ENCODE measurements at regions not wholly inside any gene's neighbourhood (a gene's known extent, or its start where the extent isn't known, plus 50 kb on each side); places are given as distances from the start of the nearest gene placed in this dataset.

GRCh38 chr2:190802626-190803209 lies 77.9 kb upstream of the GLS start:
- H4K20me1 ChIP-seq (ENCODE audit: insufficient read depth, low read length): no peaks in the 10 kb centered on the region
- FAIRE-seq: no peak
- no peaks in the 10 kb centered on the region for H3K27me3 Mint-ChIP-seq (ENCODE audit: low read depth, unreplicated experiment)
- H3K27me3 ChIP-seq (ENCODE audit: insufficient read depth, low read length): no peaks in the 10 kb centered on the region
- H3K79me2 ChIP-seq (ENCODE audit: insufficient read depth, low read length): no peaks in the 10 kb centered on the region
- no peak overlapping the region for H3K4me3 ChIP-seq (ENCODE audit: insufficient read depth, low read depth, low read length)
- no peaks in the 10 kb centered on the region for H3K9me3 ChIP-seq (ENCODE audit: insufficient read depth, low read depth, low read length)
- H3K9me3 Mint-ChIP-seq (ENCODE audit: unreplicated experiment): no peaks in the 10 kb centered on the region
- no peak overlapping the region for H3K27ac ChIP-seq (ENCODE audit: low read depth, low read length)
- H3K9ac ChIP-seq (ENCODE audit: low read length): no peak overlapping the region
- H3K4me2 ChIP-seq (ENCODE audit: low read length): no peak overlapping the region
- no peak for DNase-seq (ENCODE audit: low read depth)
- H3K4me1 Mint-ChIP-seq (ENCODE audit: low read depth, unreplicated experiment): peaks cover 5% of the 10 kb centered on the region
- no peak overlapping the region for H3K4me3 Mint-ChIP-seq (ENCODE audit: unreplicated experiment)
- peaks cover 5% of the 10 kb centered on the region for H3K4me1 ChIP-seq (ENCODE audit: insufficient read depth, low read length)
- H2AFZ ChIP-seq (ENCODE audit: low read depth, low read length): no peak overlapping the region
- TF ChIP-seq EZH2 (IDR thresholded peaks at IDR 0.05; ENCODE audit: insufficient read depth, low read length): no peak
- TF ChIP-seq, protein P1, sequence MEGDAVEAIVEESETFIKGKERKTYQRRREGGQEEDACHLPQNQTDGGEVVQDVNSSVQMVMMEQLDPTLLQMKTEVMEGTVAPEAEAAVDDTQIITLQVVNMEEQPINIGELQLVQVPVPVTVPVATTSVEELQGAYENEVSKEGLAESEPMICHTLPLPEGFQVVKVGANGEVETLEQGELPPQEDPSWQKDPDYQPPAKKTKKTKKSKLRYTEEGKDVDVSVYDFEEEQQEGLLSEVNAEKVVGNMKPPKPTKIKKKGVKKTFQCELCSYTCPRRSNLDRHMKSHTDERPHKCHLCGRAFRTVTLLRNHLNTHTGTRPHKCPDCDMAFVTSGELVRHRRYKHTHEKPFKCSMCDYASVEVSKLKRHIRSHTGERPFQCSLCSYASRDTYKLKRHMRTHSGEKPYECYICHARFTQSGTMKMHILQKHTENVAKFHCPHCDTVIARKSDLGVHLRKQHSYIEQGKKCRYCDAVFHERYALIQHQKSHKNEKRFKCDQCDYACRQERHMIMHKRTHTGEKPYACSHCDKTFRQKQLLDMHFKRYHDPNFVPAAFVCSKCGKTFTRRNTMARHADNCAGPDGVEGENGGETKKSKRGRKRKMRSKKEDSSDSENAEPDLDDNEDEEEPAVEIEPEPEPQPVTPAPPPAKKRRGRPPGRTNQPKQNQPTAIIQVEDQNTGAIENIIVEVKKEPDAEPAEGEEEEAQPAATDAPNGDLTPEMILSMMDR (IDR thresholded peaks at IDR 0.05; ENCODE audit: insufficient read depth, low read depth, low read length): no peak
- H3K36me3 ChIP-seq (ENCODE audit: insufficient read depth, low read length): no peaks in the 10 kb centered on the region
- H3K27ac Mint-ChIP-seq (ENCODE audit: unreplicated experiment): no peak overlapping the region
- no peaks in the 10 kb centered on the region for H3K36me3 Mint-ChIP-seq (ENCODE audit: low read depth, unreplicated experiment)

DNA sequence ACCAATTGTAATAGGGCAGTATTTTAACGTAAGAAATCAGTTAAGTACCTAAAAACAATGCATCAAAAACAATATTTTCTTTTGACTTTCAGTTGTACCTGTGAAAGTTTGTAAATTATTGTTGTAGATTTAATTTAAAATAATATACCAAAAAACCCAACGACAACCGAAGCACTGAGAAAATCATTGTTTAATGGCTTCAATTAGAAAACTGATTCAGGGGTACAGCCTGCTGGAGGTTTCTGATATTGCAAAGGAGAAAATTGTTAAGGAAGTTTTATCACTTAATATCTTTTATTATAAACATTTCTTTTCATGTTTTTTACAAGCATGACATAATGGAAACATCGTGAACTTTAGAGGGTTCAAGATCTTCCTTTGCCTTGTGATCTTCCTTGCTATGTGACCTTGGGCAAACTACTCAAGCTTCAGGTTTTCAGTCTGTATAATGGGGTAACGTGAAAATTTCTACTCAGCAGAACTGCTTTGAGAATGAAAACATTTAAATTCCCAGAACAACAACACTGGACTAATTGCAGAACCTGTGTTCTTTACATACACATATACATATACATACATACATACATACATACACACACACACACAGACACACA lies 76.3 kb upstream of the GLS start:
- H3K79me2 ChIP-seq (ENCODE audit: insufficient read depth, low read length): no peaks in the 10 kb centered on the region
- no peak overlapping the region for H3K4me3 ChIP-seq (ENCODE audit: insufficient read depth, low read depth, low read length)
- H3K9me3 ChIP-seq (ENCODE audit: insufficient read depth, low read depth, low read length): no peaks in the 10 kb centered on the region
- no peaks in the 10 kb centered on the region for H3K27me3 Mint-ChIP-seq (ENCODE audit: low read depth, unreplicated experiment)
- TF ChIP-seq EZH2 (IDR thresholded peaks at IDR 0.05; ENCODE audit: insufficient read depth, low read length): no peak
- TF ChIP-seq, protein P1 (IDR thresholded peaks at IDR 0.05; ENCODE audit: insufficient read depth, low read depth, low read length): peak; percentile 71
- FAIRE-seq (no peak), DNase-seq (ENCODE audit: low read depth) (no peak)
- no peak overlapping the region for H3K4me3 Mint-ChIP-seq (ENCODE audit: unreplicated experiment)
- no peaks in the 10 kb centered on the region for H3K9me3 Mint-ChIP-seq (ENCODE audit: unreplicated experiment)
- H4K20me1 ChIP-seq (ENCODE audit: insufficient read depth, low read length): no peaks in the 10 kb centered on the region
- peaks cover 10% of the 10 kb centered on the region for H3K4me1 Mint-ChIP-seq (ENCODE audit: low read depth, unreplicated experiment)
- no peaks in the 10 kb centered on the region for H3K36me3 ChIP-seq (ENCODE audit: insufficient read depth, low read length)
- H3K4me2 ChIP-seq (ENCODE audit: low read length): no peak overlapping the region
- no peaks in the 10 kb centered on the region for H3K27me3 ChIP-seq (ENCODE audit: insufficient read depth, low read length)
- no peak overlapping the region for H3K9ac ChIP-seq (ENCODE audit: low read length)
- H3K27ac Mint-ChIP-seq (ENCODE audit: unreplicated experiment): no peak overlapping the region
- no peak overlapping the region for H3K27ac ChIP-seq (ENCODE audit: low read depth, low read length)
- no peaks in the 10 kb centered on the region for H3K36me3 Mint-ChIP-seq (ENCODE audit: low read depth, unreplicated experiment)
- no peak overlapping the region for H2AFZ ChIP-seq (ENCODE audit: low read depth, low read length)
- peaks cover 5% of the 10 kb centered on the region for H3K4me1 ChIP-seq (ENCODE audit: insufficient read depth, low read length)

DNA sequence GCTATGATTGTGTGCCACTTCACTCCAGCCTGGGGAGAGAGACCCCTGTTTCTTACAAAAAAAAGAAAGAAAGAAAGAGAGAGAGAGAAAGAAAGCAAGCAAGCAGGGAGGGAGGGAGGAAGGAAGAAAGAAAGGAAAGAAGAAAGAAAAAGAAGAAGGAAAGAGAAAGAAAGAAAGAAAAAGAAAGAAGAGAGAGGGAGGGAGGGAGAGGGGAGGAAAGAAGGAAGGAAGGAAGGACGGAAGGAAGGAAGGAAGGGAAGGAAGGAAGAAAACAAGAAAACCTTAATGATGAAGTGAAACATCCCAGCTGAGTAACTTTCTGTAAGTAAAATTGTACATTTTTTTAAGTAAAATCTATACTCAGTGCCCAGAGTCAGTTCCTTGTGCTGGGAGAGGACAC lies 75.5 kb upstream of the GLS start:
- Histone ChIP-seq H3K27me3 (ENCODE audit: insufficient read depth, low read length) (no peaks in the 10 kb centered on the region), H3K4me2 (ENCODE audit: low read length) (no peak overlapping the region), H3K27ac (ENCODE audit: low read depth, low read length) (no peak overlapping the region), H3K9me3 (ENCODE audit: insufficient read depth, low read depth, low read length) (no peaks in the 10 kb centered on the region), H3K36me3 (ENCODE audit: insufficient read depth, low read length) (no peaks in the 10 kb centered on the region), H4K20me1 (ENCODE audit: insufficient read depth, low read length) (no peaks in the 10 kb centered on the region), H2AFZ (ENCODE audit: low read depth, low read length) (no peak overlapping the region), H3K4me3 (ENCODE audit: insufficient read depth, low read depth, low read length) (no peak overlapping the region), H3K9ac (ENCODE audit: low read length) (no peak overlapping the region), H3K79me2 (ENCODE audit: insufficient read depth, low read length) (no peaks in the 10 kb centered on the region), H3K4me1 (ENCODE audit: insufficient read depth, low read length) (peaks cover 3% of the 10 kb centered on the region)
- Mint-ChIP-seq H3K27me3 (ENCODE audit: low read depth, unreplicated experiment) (no peaks in the 10 kb centered on the region), H3K27ac (ENCODE audit: unreplicated experiment) (no peak overlapping the region), H3K36me3 (ENCODE audit: low read depth, unreplicated experiment) (no peaks in the 10 kb centered on the region), H3K4me1 (ENCODE audit: low read depth, unreplicated experiment) (peaks cover 16% of the 10 kb centered on the region), H3K4me3 (ENCODE audit: unreplicated experiment) (no peak overlapping the region), H3K9me3 (ENCODE audit: unreplicated experiment) (no peaks in the 10 kb centered on the region)
- TF ChIP-seq, protein P1 (IDR thresholded peaks at IDR 0.05; ENCODE audit: insufficient read depth, low read depth, low read length): no peak
- TF ChIP-seq EZH2 (IDR thresholded peaks at IDR 0.05; ENCODE audit: insufficient read depth, low read length): no peak
- FAIRE-seq: no peak
- DNase-seq (ENCODE audit: low read depth): no peak
